GM18868 (cell line): ENCODE measurements at regions not wholly inside any gene's neighbourhood (a gene's known extent, or its start where the extent isn't known, plus 50 kb on each side); places are given as distances from the start of the nearest gene placed in this dataset.
A peak's percentile ranks its signal among the peaks of the same experiment; 100 is the strongest.
"Not testable (repeated sequence)": the region's sequence is repeated elsewhere in the genome, so short reads cannot be mapped to it uniquely, and the experiment has no call there.

Source experiments
- ATAC-seq: cut with Tn5 transposase; IDR thresholded peaks from one replicate; pipeline ENCODE4 v1.9.1; 2021; ENCODE audit warnings: mild to moderate bottlenecking, moderate library complexity; ENCODE audit not compliant: unreplicated experiment

DNA sequence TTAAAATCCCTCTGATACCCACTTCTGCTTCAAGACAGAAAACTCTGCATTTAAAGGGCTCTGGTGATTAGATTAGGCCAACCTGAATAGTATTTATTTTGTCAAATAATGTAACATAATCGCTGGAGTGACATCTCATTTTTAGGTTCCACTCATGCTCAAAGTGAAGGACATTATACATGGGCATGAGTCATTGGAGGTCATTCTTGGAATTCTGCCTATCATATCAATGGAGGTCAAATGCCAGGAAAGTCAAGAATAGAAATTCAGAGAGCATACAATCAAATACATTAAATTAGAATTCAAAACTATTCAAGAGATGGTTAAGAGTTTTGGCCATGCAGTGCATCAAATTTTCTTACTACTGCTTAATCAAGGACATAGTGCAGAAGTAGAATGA, 50.8 kb upstream of the PRSS1 start:
- ATAC-seq = no peak

DNA sequence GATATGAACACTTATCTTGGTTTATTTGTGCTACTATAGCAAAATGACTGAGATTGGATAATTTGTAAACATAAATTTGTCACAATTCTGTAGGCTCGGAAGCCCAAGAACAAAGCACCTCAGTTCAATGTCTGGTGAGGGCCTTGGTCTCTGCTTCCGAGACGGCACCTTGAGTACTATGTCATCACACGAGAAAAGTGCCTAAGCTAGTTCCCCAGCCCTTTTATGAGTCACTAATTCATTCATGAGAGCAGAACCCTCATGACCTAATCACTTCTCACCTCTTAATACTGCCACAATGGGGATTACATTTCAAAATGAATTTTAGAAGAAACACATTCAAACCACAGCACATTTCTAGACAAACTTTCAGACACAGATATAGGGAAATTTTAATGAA, 52.0 kb upstream of the PRSS1 start:
- ATAC-seq = no peak

DNA sequence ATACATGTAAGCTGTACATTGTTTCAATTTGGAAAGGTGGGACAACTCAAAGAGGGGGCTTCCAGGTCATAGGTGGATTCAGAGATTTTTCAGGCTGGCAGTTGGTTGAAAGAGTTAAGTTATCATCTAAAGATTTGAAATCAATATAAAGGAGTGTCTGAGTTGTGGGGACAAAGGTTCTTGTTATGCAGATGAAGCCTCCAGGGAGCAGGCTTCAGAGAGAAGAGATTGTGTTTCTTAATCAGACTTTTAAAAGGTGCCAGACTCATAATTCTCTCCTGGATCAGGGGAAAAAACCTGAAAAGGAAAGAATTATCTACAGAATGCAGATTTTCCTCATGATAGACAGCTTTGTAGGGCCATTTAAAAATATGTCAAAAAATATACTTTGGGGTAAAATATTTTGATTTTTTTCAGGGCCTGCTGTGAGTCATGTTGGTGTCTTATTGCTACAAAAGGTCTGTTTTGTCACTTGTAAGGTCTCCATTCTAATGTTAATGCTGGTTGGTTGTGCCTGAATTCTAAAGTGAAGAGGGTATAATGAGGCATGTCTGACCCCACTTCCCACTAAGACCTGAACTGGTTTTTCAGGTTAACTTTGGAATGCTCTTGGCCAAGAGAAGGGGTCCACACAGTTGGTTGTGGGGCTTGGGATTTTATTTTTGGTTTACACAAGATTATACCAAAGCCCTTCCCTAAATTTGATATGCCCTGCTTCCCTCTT, 52.7 kb upstream of the PRSS1 start:
- no peak for ATAC-seq

DNA sequence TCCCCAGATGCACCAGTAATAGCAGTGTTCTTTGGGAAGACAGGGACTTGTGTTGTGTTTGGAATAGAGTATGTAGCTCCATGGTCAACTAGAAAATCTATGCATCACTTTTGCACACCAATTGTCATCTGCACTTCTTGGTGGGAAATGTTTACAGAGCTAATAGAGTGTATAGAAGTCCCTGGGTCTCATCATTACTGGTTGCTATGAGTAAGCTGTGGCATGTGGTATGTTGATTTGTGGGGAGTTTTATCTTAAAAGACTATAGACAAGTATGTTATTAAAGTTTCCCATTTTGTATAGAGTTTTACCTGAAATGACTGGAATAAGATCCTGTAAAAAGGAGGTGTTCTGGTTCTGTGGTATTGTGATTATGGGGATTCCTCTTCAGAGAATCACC, 55.4 kb upstream of the PRSS1 start:
- ATAC-seq = no peak

DNA sequence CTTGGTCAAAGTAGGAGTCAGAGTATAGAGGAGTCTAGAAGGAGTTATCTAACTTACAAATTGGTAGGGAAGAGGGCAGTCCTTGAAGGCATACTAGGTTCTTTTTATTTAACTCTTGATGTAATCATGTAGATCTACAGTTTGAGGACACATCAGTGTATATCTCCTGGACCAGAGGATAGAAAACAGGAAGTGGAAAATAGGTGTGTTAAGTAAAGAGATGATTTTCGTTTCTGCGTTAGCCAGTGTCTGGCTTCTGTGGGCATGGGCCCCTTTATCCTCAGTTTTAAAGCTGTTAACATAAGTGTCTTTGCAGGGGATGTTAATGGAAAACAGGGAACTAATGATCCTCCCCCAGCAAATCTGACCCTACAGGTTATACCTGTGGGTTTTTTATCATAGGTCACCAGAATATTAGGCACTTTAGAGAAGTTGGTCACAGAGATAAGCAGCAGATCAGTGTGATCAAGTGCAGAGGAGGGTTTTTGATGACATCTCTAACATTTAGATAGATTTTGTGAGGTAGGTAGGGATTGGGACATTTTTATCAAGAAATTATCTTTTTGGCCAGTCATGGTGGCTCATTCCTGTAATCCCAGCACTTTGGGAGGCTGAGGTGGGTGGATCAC, 58.6 kb upstream of the PRSS1 start:
- ATAC-seq = peak; percentile 76

DNA sequence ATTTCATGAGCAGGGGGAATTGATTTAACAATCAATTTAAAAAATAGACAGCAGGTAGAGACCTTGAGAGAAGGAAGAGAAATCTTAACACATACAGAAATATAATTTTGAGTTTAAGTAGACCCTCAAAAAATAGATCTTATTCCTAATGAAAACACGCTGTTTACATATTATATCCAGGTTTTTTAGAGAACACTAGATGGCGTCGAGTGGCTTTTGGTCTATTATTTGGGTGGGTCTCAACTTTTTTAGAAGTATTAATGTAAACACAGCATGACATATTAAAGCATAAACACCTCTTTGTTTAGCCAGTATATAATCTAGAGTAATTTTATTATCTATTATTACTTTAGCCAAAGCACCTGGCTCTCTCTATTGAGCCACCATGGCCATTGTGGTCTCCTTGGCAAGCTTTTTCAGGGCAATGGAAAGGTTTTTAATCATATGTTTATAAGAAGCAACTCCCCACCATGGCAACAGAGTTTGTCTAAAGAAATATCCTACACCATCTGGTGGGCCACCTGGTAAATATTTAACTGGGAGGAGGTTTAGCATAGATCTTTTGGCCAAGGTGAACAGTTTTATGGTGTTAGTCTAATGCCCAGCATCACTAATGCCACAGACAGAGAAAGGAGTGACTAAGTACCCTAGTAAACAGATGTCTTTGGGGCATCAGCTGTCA, 59.7 kb upstream of the PRSS1 start:
- ATAC-seq = no peak

DNA sequence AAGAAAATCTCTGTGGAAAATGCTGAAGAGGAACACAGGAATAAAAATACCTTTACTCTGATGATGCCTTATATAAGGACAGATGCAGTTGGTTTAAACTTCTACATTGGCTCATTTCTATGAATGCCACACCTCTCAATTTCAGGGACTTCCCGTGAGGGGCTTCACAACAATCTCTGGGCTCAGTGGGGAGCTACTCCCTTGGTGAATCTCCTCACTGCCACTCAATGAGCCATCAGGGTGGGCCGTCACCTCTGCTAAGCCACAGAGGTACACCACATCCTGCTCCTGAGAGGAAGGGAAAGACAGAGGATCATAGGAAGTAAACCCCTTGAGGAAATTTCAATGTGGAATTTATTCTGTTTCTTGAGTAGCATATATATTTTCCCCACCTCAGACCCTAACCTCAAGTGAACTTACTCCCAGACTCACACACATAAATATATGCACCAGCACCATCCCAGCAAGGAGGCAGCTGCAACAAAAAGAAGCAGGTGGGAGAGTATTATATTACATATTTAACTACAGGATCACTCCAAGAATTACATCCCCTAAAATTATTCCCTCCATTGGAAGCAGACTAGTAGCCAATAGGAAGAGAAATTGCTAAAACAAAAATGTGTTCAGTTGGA, 63.3 kb upstream of the PRSS1 start:
- ATAC-seq = no peak

DNA sequence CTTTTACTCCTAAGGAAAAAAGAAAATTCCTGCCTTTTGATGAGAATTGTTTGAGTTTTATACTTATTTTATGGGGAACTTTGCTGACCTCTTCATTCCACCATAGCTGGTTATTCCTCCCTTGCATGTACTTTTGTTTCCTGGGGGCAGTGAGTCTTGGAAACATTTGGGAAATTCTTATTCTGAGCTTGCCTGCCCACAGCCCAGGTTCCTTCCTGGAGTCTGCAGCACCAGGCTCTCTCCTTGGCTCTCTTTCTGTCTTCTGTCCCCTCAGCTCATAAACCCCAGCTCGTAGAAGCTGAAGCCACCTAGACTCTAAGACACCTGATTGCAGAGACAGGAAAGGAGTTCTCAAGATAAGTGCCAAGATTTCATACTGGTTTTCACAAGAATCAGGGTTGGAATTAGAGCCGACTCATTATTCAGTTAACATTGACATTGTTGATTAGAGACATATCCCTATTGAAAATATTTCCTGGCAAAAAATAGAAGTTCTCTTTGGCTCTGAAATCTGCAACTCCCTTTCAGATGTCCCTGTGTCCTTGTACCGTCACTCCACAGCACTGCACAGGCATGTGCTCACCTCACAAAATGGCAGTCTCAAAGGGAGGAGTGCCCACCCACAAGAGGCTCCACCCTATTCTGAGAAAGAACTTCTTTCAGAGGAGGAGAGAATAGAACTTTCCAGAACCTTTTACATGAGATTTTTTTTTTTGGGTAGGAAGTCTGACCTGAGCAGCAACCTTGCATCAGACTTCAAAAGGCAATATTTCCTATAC, 67.8 kb upstream of the PRSS1 start:
- ATAC-seq = no peak

DNA sequence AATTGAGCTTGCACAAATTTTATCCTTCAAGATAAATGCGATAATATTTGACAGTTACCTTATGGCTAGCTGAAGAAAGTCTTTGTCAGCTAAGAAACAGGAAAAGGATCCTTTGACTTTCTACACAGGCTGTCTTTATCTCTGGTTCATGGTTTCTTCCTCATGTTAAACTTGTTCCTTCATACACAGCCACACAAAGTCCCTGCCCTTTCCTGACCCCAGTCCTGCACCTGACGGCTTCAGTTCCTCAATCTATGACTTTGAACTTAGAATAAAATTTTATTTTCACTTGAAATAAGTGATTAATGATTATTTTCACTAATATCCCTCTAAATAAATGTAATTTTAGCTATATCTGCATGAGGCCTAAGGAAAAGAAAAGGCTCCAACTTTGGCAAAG, 77.8 kb upstream of the PRSS1 start:
- ATAC-seq = no peak

DNA sequence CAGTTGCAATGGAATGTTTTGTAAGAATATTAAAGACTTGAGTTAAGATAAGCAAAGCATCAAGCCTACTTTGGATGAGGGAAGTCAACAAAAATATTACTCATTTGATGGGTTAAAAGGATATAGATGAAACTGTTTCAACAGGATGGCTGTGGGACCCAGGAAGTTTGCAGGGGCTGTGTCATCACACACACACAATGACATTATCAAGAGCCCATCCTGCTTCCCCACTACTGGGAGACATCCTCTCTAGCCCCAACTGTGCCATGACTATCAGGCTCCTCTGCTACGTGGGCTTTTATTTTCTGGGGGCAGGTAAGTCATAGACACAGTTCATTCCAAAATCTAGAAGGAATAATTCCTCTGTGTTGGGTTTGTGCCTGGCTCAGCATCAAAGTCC, 78.8 kb upstream of the PRSS1 start:
- no peak for ATAC-seq

DNA sequence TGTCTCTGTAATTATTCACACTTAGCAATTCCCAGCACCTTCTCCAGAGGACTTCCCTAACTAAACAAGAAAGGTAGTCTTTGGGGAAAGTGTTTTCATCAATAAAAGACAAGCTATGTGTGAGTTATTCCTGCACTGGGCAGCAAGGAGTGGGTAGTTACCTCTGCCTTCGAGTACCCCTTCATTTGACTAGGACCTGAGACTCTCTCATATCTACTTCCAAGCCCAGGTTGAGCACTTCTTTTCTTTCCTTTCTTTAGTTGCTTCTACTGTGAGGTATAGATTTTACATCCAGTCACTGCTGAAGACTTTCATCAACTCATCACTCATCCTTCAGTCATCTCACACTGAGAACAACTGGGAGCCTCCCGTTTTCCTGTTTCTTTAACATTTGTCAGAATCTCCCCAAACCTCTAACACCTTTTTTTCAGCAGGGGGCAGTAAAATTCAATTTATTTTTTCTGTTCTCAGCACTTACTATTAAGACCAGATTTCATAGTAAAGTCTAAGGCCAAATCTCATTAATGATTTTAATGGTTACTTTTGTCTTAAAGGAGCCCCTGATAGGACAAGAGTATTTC, 80.1 kb upstream of the PRSS1 start:
- ATAC-seq = no peak

DNA sequence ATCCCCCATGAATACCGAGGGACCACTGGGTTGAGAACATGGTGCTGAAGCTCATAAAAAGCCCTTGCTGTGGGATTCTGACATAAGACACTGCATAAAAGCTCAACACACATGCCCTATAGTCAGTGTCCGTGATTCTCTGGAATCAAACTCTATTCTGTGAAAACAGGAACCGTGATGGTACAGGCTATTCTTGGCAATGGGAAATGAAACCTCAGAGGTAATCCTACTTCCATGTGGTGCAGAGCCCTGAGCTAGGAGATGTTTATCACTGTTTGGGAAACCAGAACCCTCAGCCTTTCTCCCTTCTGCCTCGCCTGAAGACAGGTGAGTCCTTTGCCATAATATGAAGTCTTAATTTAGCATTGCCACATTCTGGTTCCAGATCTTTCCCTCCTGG, 80.8 kb upstream of the PRSS1 start:
- peak; percentile 63 for ATAC-seq

DNA sequence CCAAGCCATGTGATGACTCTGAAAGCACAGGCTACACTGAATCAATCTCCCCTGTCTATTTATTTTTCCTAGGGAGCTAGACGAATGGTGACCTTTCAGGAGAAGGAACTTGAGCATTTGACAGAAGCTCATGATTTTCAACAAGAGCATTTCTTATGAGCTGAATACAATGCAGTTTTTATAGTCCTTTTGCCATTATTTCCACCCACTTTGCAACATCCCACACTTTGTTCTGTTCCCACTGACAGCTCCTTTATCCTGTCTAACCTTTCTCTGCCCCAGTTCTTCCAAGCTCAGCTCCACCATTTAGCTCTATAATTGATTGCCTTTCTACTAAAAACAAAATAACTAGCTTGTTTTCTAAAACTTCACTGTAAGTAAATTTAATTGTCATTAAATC, 91.9 kb upstream of the PRSS1 start:
- no peak for ATAC-seq

DNA sequence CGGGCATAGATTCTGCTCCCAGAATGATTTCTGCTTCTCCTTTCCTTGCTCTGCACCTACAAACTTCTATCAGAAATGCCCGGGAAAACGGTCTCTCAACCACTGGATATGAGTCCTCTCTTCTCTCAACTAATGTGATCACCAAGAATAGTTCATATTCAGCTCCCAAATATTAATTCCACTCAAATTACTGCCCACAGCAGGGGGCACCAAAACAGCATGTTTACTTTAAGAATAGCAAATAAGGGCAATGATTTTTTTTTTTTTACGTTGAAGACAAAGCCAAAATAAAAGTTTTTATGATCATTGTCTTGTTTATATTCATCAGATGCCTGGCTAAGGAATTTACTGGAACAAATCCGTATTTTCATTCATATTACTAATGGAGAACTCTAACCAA, 94.9 kb upstream of the PRSS1 start:
- ATAC-seq = no peak

DNA sequence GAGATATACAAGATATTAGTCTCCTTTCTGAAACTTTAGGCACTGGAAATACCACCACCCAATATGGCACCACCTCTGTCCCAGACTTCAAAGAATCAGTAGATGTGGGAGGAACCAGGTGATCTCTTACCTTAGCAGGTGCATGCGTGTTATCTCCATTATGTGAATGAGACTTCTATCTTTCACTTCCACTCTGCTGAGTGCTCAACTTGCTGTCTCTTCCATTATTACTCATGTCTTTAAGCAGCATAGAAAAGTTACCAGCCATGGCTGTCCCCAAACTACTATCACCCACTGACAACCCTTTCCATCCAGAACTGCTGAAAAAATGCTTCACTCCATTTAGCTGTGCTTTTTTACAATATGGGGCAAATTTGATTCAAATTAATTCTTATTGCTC, 101.5 kb upstream of the PRSS1 start:
- ATAC-seq = peak; percentile 80

DNA sequence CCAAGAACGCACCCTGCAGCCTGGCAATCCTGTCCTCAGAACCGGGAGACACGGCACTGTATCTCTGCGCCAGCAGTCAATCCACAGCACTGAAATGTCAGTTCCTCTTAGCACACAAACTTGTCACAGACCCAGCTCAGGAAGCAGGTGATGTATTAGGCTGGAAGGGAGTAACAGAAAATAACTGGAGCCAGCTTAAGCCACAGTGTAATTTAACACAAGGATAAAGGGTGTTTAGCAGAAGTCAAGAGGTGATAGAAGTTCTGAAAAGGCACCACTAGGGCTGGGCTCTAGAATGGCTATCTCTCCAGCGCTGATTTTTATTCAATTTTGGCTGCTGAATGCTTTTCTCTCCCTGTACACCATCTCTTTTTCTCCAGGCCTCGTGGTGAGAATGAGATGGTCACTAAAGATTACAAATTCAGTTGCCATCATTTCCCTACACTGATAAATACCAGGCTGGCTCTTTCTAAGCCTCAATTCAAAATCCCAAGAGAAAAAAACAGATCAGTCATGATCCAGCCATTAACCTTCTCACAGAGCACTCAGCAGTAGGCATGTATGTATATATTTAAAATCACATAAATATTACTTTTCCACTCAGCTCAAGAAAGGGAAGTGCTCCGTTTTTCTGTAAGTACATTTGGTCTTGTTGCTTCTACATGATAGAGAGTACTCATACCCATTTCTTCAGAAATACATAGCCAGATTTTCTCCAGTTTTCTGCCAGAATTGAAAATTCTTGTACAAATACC, 102.7 kb upstream of the PRSS1 start:
- ATAC-seq = no peak

DNA sequence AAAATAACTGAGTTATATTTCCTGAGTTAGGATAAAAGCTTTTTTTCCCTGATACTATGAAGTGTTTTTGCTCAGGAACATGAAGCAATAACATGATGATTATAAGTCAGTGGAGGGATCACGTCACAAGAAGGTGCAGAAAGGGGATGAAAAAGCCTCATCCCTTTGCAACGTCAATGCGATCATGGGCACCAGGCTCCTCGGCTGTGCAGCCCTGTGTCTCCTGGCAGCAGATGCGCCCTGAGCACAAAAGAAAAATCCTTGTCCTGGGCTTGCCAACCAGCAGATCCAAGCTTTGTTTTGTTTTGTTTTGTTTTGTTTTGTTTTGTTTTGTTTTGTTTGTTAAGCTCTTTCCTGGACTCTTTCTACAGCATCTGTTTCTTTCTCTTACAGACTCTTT, 103.5 kb upstream of the PRSS1 start:
- no peak for ATAC-seq

DNA sequence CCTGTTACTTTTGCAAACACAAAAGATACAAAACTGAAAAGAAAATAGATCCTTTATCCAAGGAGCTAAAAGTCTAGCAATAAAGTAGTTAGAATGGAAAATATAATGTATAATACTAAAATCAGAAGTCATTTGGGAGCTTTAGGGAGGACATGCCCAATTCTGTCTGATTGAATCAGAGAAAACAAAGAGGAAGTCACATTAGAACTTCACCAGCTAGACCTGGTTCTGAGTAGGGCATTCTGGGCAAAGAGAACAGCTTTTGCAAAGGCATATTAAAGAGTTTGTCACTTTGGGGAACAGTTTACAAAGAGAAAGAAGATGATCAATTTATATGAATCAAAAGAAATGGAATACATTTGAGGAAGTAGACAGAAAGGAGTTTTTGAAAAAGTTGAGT, 107.0 kb upstream of the PRSS1 start:
- peak; percentile 55 for ATAC-seq

DNA sequence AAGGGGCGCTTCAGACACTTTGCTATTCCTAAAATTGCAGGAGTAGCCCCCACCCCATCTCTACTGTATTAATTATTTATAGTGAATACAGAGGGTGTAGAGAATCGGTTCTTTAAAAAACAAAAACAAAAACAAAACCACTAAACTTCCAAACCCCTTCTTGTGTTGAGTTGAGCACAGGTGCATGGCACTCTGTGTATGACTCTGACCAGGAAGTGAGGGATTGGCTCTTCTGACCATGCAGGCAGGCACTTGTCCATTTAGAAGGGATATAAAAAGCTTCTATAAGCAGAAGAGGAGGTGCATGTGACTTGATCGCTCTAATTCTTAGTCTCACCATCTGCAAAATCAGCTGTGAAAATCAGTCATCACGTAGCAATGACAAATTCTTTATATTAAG, 108.0 kb upstream of the PRSS1 start:
- not testable (repeated sequence) for ATAC-seq

DNA sequence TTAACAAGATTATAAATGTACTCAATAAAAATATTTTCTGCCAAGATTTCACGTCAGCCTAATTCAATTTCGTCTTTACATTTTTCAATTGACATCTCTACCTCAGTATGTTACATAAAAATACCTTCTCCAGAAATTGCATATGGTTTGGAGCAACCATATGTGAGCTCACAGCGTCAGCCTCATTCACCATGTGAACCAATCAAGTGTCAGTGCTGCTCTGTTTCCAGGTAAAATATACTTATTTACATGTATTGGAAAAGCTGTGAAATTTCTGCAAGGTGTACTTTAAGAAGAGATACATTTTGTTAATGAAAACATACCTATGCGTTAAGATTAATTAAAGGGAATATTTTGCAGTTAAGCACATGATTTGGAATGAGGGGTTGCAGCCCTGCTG, 110.7 kb upstream of the PRSS1 start:
- ATAC-seq = no peak
